ENCODE measurements at regions not wholly inside any gene's neighbourhood (a gene's known extent, or its start where the extent isn't known, plus 50 kb on each side); places are given as distances from the start of the nearest gene placed in this dataset.

- TF ChIP-seq TOPORS (CRISPR knock-in tag; IDR thresholded peaks at IDR 0.05) (no peak), ZFYVE20 (CRISPR knock-in tag; IDR thresholded peaks at IDR 0.05; ENCODE audit: borderline replicate concordance, low read depth) (no peak)
Measured at GRCh38 chr18:28652654-28653053, 475.7 kb upstream of the CDH2 start (continued).

GRCh38 chr18:28651298-28651697 is 474.4 kb upstream of the CDH2 start:
- BruUV-seq (replicated peaks): no TSS peak
- TF ChIP-seq ATRX (CRISPR knock-in tag; IDR thresholded peaks at IDR 0.05; ENCODE audit: borderline replicate concordance) (no peak), MYNN (CRISPR knock-in tag; IDR thresholded peaks at IDR 0.05; ENCODE audit: low read depth) (no peak), JDP2 (CRISPR knock-in tag; IDR thresholded peaks at IDR 0.05; ENCODE audit: borderline replicate concordance) (no peak), THYN1 (CRISPR knock-in tag; IDR thresholded peaks at IDR 0.05; ENCODE audit: borderline replicate concordance, low read depth) (no peak), NFKB2 (CRISPR knock-in tag; IDR thresholded peaks at IDR 0.05; ENCODE audit: borderline replicate concordance) (no peak), TOE1 (CRISPR knock-in tag; IDR thresholded peaks at IDR 0.05) (no peak), ZBTB21 (CRISPR knock-in tag; IDR thresholded peaks at IDR 0.05) (no peak), ZNF251 (CRISPR knock-in tag; IDR thresholded peaks at IDR 0.05) (no peak), LBX2 (CRISPR knock-in tag; IDR thresholded peaks at IDR 0.05; ENCODE audit: borderline replicate concordance) (no peak), ZNF569 (CRISPR knock-in tag; IDR thresholded peaks at IDR 0.05; ENCODE audit: borderline replicate concordance) (no peak)
- POLR2A ChIA-PET: no interaction called here
- H3K4me3 ChIP-seq (replicated peaks in 1 of 3; ENCODE audit: insufficient read depth in 1 of 3, low read depth in 2 of 3, low read length in 3 of 3): no peak overlapping the region
- H2AFZ ChIP-seq (ENCODE audit: low read length): no peak overlapping the region
- H3K9me3 ChIP-seq (ENCODE audit: low read length): no peaks in the 10 kb centered on the region
- no peaks in the 10 kb centered on the region; a peak in 1 of 5 replicates for H3K27me3 ChIP-seq (ENCODE audit: control insufficient read depth in 1 of 2, insufficient read depth in 2 of 2, low read length in 2 of 2)
- no peak overlapping the region for H3K9ac ChIP-seq (ENCODE audit: insufficient read depth, low read depth, low read length)
- H4K20me1 ChIP-seq (ENCODE audit: insufficient read depth, low read length): no peaks in the 10 kb centered on the region
- no peak overlapping the region for H3K27ac ChIP-seq (ENCODE audit: extremely low read length, insufficient read depth, low read length)
- no peaks in the 10 kb centered on the region for H3K79me2 ChIP-seq (ENCODE audit: insufficient read depth, low read length)
- intact Hi-C loops (cut with micrococcal nuclease; ENCODE audit: unreplicated experiment) (no loop called here), in situ Hi-C loops (cut with HindIII; ENCODE audit: extremely low pct_ligation_motif_present, low pct_unique_long_range_greater_than_20kb) (no loop called here)
- 40% methylated on average over 12 of the region's 12 CpGs for WGBS (ENCODE audit: low lambda C conversion rate)
- FAIRE-seq (no peak), DNase-seq (ENCODE audit: low spot score) (no peak), ATAC-seq (no peak)
- no peak overlapping the region for H3K4me2 ChIP-seq (ENCODE audit: low read depth, low read length)
- CTCF ChIA-PET (ENCODE audit: low intra/inter-chr PET ratio, low total read pairs): no interaction called here
- no peaks in the 10 kb centered on the region for H3K4me1 ChIP-seq (ENCODE audit: insufficient read depth, low read length)
- H3K36me3 ChIP-seq (replicated peaks in 1 of 2; ENCODE audit: control insufficient read depth in 1 of 2, insufficient read depth in 2 of 2, low read length in 2 of 2): no peaks in the 10 kb centered on the region
